ENCODE measurements at regions not wholly inside any gene's neighbourhood (a gene's known extent, or its start where the extent isn't known, plus 50 kb on each side); places are given as distances from the start of the nearest gene placed in this dataset.

GRCh38 chr19:30153326-30154210 lies 211.5 kb downstream of the URI1 start:
- TF ChIP-seq, protein P1, sequence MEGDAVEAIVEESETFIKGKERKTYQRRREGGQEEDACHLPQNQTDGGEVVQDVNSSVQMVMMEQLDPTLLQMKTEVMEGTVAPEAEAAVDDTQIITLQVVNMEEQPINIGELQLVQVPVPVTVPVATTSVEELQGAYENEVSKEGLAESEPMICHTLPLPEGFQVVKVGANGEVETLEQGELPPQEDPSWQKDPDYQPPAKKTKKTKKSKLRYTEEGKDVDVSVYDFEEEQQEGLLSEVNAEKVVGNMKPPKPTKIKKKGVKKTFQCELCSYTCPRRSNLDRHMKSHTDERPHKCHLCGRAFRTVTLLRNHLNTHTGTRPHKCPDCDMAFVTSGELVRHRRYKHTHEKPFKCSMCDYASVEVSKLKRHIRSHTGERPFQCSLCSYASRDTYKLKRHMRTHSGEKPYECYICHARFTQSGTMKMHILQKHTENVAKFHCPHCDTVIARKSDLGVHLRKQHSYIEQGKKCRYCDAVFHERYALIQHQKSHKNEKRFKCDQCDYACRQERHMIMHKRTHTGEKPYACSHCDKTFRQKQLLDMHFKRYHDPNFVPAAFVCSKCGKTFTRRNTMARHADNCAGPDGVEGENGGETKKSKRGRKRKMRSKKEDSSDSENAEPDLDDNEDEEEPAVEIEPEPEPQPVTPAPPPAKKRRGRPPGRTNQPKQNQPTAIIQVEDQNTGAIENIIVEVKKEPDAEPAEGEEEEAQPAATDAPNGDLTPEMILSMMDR (IDR thresholded peaks at IDR 0.05; ENCODE audit: control extremely low read depth, extremely low read depth), result no peak
- H3K27me3 ChIP-seq (ENCODE audit: control insufficient read depth in 3 of 3, insufficient read depth in 3 of 3, low read length in 2 of 3), result peaks cover 0 to 6% (median 4%) of the 10 kb centered on the region in 3 donors
- no peak for ATAC-seq (ENCODE audit: insufficient read depth, low FRiP score)
- no peaks in the 10 kb centered on the region for H3K36me3 ChIP-seq (ENCODE audit: control insufficient read depth in 4 of 4, insufficient read depth in 4 of 4, low read length in 4 of 4)
- H3K9ac ChIP-seq (ENCODE audit: insufficient read depth in 1 of 2, low read length in 2 of 2), result no peak overlapping the region
- no peak overlapping the region for H3K27ac ChIP-seq (ENCODE audit: low read depth in 1 of 2, low read length in 1 of 2)
- H3K4me1 ChIP-seq (ENCODE audit: control insufficient read depth in 5 of 5, insufficient read depth in 5 of 5, low read length in 5 of 5), result no peaks in the 10 kb centered on the region
- no peak for DNase-seq
- 49 to 55% methylated on average over 18 of the region's 18 CpGs for WGBS, 2 donors
- H3K9me3 ChIP-seq (ENCODE audit: control insufficient read depth in 4 of 4, insufficient read depth in 3 of 4, low read length in 3 of 4), result peaks cover 0 to 2% (median 0%) of the 10 kb centered on the region in 4 donors
- no peak overlapping the region for H3K4me3 ChIP-seq

DNA sequence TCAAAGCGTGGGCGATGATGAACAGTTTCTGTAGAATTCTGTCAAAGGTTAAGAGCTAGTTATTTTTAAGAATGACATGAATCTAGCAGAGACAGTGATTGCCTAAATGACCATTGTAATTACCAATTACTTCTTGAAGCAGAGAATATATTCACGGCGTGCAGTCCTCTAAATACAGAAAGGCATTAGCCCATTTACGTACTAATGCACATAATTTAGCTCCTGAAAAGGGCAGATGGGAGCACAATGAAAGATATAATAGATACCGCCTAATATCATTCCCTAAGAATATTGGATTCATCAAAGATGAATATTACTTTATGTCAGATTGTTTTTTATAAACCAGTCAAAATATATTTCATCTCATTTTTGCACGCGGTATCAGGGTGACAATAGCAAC lies 212.4 kb downstream of the URI1 start:
- no peak overlapping the region for H3K4me3 ChIP-seq
- H3K27me3 ChIP-seq (ENCODE audit: control insufficient read depth in 3 of 3, insufficient read depth in 3 of 3, low read length in 2 of 3), result peaks cover 0 to 4% (median 3%) of the 10 kb centered on the region in 3 donors
- WGBS, 2 donors, result 90 to 93% methylated on average over 8 of the region's 8 CpGs
- H3K4me1 ChIP-seq (ENCODE audit: control insufficient read depth in 5 of 5, insufficient read depth in 5 of 5, low read length in 5 of 5), result no peaks in the 10 kb centered on the region
- H3K36me3 ChIP-seq (ENCODE audit: control insufficient read depth in 4 of 4, insufficient read depth in 4 of 4, low read length in 4 of 4), result no peaks in the 10 kb centered on the region
- DNase-seq (no peak), ATAC-seq (ENCODE audit: insufficient read depth, low FRiP score) (no peak)
- TF ChIP-seq, protein P1 (IDR thresholded peaks at IDR 0.05; ENCODE audit: control extremely low read depth, extremely low read depth), result no peak
- no peak overlapping the region for H3K27ac ChIP-seq (ENCODE audit: low read depth in 1 of 2, low read length in 1 of 2)
- H3K9me3 ChIP-seq (ENCODE audit: control insufficient read depth in 4 of 4, insufficient read depth in 3 of 4, low read length in 3 of 4), result peaks cover 0 to 3% (median 0%) of the 10 kb centered on the region in 4 donors
- no peak overlapping the region for H3K9ac ChIP-seq (ENCODE audit: insufficient read depth in 1 of 2, low read length in 2 of 2)

DNA sequence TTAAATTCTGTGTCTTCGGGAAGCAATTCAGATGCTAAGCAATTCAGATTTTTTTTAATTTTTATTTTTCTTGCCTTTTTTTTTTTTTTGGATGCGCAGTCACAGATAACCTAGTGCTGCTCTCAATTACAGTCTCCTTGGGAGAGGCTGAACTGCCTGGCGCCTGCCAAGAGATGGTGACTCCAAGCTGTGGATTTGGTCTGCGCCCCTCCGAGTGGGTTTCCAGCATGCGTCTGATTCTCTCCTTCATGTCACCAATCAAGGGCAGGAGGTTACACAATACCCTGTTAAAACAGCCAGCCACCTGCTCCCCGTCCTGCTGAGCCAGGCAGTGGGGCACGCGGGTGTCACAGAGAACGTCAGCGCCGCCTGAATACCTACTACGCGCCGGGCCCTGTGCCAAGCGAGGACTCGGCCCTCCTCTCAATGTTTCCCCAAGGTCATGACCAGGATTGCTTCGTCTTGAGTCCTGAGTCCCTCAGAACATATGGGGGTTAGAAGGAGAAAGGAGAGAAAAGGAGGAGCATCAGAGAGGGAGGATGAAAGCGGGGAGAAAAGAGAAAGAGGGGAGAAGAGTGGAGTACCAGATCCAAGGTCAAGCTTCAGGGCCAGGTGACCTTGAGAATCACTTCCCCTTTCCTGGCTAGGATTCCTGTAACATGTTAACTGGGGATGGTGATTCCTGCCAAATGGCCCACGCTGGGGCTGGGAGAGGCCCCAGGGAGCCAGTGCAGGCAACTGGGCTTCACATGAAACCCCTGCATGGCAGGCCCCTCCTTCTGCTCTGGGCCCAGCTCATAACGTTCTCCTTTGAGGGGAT lies 213.6 kb downstream of the URI1 start:
- no peaks in the 10 kb centered on the region for H3K4me1 ChIP-seq (ENCODE audit: control insufficient read depth in 5 of 5, insufficient read depth in 5 of 5, low read length in 5 of 5)
- H3K4me3 ChIP-seq, result no peak overlapping the region
- TF ChIP-seq, protein P1 (IDR thresholded peaks at IDR 0.05; ENCODE audit: control extremely low read depth, extremely low read depth), result no peak
- DNase-seq (no peak), ATAC-seq (ENCODE audit: insufficient read depth, low FRiP score) (no peak)
- H3K27ac ChIP-seq (ENCODE audit: low read depth in 1 of 2, low read length in 1 of 2), result no peak overlapping the region
- H3K9ac ChIP-seq (ENCODE audit: insufficient read depth in 1 of 2, low read length in 2 of 2), result no peak overlapping the region
- peaks cover 0 to 3% (median 0%) of the 10 kb centered on the region in 4 donors for H3K9me3 ChIP-seq (ENCODE audit: control insufficient read depth in 4 of 4, insufficient read depth in 3 of 4, low read length in 3 of 4)
- H3K36me3 ChIP-seq (ENCODE audit: control insufficient read depth in 4 of 4, insufficient read depth in 4 of 4, low read length in 4 of 4), result no peaks in the 10 kb centered on the region
- H3K27me3 ChIP-seq (ENCODE audit: control insufficient read depth in 3 of 3, insufficient read depth in 3 of 3, low read length in 2 of 3), result peaks cover 0 to 4% (median 3%) of the 10 kb centered on the region in 3 donors
- 73 to 83% methylated on average over 21 of the region's 21 CpGs for WGBS, 2 donors
